Gastroesophageal sphincter (tissue), 4 donors: ENCODE measurements at regions not wholly inside any gene's neighbourhood (a gene's known extent, or its start where the extent isn't known, plus 50 kb on each side); places are given as distances from the start of the nearest gene placed in this dataset.

Experiments
- ATAC-seq: fragments of 150-250 bp; one replicate; pipeline ENCODE4 v1.9.1; 2016; ENCODE audit warnings: mild to moderate bottlenecking, moderate library complexity
- H3K27ac ChIP-seq, 4 donors: fragments of 200-600 bp; sonication (generic) in 3 of 4; 1 replicate in 3 of 4; 2 replicates in 1 of 4; pipeline ENCODE4 v1.5.1; 2016 to 2019
- H3K27me3 ChIP-seq: fragments of 200-600 bp; sonication (generic); one replicate; pipeline ENCODE4 v1.5.1; 2019
- H3K36me3 ChIP-seq, 2 donors: fragments of 200-600 bp; sonication (generic); one replicate each; pipeline ENCODE4 v1.5.1; 2019; ENCODE audit warnings: control low read depth in 1 of 2
- H3K4me1 ChIP-seq, 3 donors: fragments of 200-600 bp; sonication (generic); 1 replicate in 2 of 3; 2 replicates in 1 of 3; pipeline ENCODE4 v1.5.1; 2016 to 2019; ENCODE audit warnings: control low read depth in 2 of 3
- H3K4me3 ChIP-seq, 2 donors: fragments of 200-600 bp; sonication (generic); one replicate each; pipeline ENCODE4 v1.5.1; 2019; ENCODE audit warnings: mild to moderate bottlenecking in 1 of 2, moderate library complexity in 1 of 2
- H3K9me3 ChIP-seq, 3 donors: fragments of 200-600 bp; sonication (generic); one replicate each; pipeline ENCODE4 v1.5.1; 2017 to 2019; ENCODE audit warnings: control low read depth in 2 of 3
- CTCF ChIP-seq, 4 experiments: fragments of 200-600 bp in 2 of 4; fragments of 450-650 bp in 2 of 4; sonication (generic) in 1 of 4; IDR thresholded peaks; one replicate each; pipeline ENCODE4 v1.5.1; 2017 to 2019; ENCODE audit warnings: antibody characterized with exemption in 4 of 4, mild to moderate bottlenecking in 2 of 4, moderate library complexity in 2 of 4
- EP300 ChIP-seq: sonication (generic); formaldehyde crosslinking; IDR thresholded peaks from one replicate; pipeline ENCODE4 v1.6.1; 2017; ENCODE audit warnings: antibody characterized with exemption, mild to moderate bottlenecking
- POLR2A ChIP-seq, 2 donors: fragments of 450-650 bp; IDR thresholded peaks; one replicate each; pipeline ENCODE4 v1.6.1; 2017; ENCODE audit warnings: antibody characterized with exemption in 2 of 2, mild to moderate bottlenecking in 2 of 2, moderate library complexity in 1 of 2
- POLR2AphosphoS5 ChIP-seq: sonication (generic); formaldehyde crosslinking; IDR thresholded peaks from one replicate; pipeline ENCODE4 v1.6.1; 2017; ENCODE audit warnings: antibody characterized with exemption
- WGBS, 2 donors: methylation state at CpG; one replicate each; pipeline ENCODE4 v1.1.5; 2018; ENCODE audit warnings: low coverage in 1 of 2; 5-methylcytosine and 5-hydroxymethylcytosine counted together

GRCh38 chr4:157983300-157983699 lies 189.5 kb downstream of the GASK1B start:
- no peak for ATAC-seq
- WGBS, 2 donors: 86 to 96% methylated on average over 6 of the region's 6 CpGs
- no peaks in the 10 kb centered on the region for H3K9me3 ChIP-seq

GRCh38 chr4:157980158-157980557 lies 192.7 kb downstream of the GASK1B start:
- Histone ChIP-seq H3K36me3 (no peaks in the 10 kb centered on the region), H3K9me3 (no peaks in the 10 kb centered on the region), H3K27me3 (no peaks in the 10 kb centered on the region), H3K4me3 (no peak overlapping the region), H3K27ac (no peak overlapping the region), H3K4me1 (peaks cover 0 to 7% (median 0%) of the 10 kb centered on the region in 3 donors)
- TF ChIP-seq EP300 (no peak), POLR2AphosphoS5 (no peak)
- ATAC-seq: no peak

More at GRCh38 chr4:157983300-157983699, 189.5 kb downstream of the GASK1B start:
- H3K27ac ChIP-seq: no peak overlapping the region
- no peak for TF ChIP-seq POLR2A (IDR thresholded peaks at IDR 0.05)
- TF ChIP-seq POLR2AphosphoS5: no peak
- no peak for TF ChIP-seq CTCF (IDR thresholded peaks at IDR 0.05)
- no peak for TF ChIP-seq EP300
- no peaks in the 10 kb centered on the region for H3K36me3 ChIP-seq
- no peak overlapping the region for H3K4me3 ChIP-seq
- H3K27me3 ChIP-seq: no peaks in the 10 kb centered on the region
- peaks cover 0 to 7% (median 0%) of the 10 kb centered on the region in 3 donors for H3K4me1 ChIP-seq

GRCh38 chr4:157978680-157979361 lies 194.0 kb downstream of the GASK1B start:
- WGBS, 2 donors: 0 to 2% methylated on average over 4 to 7 of the region's 7 CpGs
- no peaks in the 10 kb centered on the region for H3K36me3 ChIP-seq
- peaks cover 0 to 7% (median 0%) of the 10 kb centered on the region in 3 donors for H3K4me1 ChIP-seq
- ATAC-seq: peak; percentile 71
- TF ChIP-seq CTCF (IDR thresholded peaks at IDR 0.05): peak; percentile 70 to 87 (median 77)
- no peak for TF ChIP-seq EP300
- TF ChIP-seq POLR2AphosphoS5: no peak
- TF ChIP-seq POLR2A (IDR thresholded peaks at IDR 0.05): no peak
- H3K4me3 ChIP-seq: peak overlapping the region in 1 of 2 donors; percentile 9
- H3K27ac ChIP-seq: no peak overlapping the region
- no peaks in the 10 kb centered on the region for H3K27me3 ChIP-seq
- no peaks in the 10 kb centered on the region for H3K9me3 ChIP-seq

DNA sequence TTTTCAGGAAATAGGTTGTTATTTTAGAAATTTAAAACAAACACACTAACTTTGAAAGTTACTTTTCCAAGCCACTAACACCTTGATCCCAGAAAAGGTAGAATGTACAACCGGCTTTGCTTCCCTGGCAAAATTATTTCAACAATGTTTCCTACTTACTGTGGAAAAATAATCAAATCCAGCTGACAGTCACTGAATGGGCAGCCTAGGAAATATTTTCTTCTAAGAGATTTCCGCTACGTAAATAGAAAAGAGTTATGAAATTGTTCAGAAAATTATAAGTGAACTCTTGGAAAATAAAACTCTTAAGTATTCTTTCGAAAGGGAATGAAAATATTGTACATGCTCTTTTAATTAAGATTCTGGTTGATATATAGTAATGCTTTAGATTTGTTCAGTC lies 195.7 kb downstream of the GASK1B start:
- Histone ChIP-seq H3K4me3 (no peak overlapping the region), H3K4me1 (peaks cover 0 to 7% (median 0%) of the 10 kb centered on the region in 3 donors), H3K36me3 (no peaks in the 10 kb centered on the region), H3K9me3 (no peaks in the 10 kb centered on the region), H3K27ac (no peak overlapping the region), H3K27me3 (no peaks in the 10 kb centered on the region)
- no peak for ATAC-seq
- WGBS, 2 donors: 76 to 84% methylated on average over 4 of the region's 4 CpGs
- no peak for TF ChIP-seq POLR2AphosphoS5
- TF ChIP-seq EP300: no peak
- TF ChIP-seq POLR2A (IDR thresholded peaks at IDR 0.05): no peak
- TF ChIP-seq CTCF (IDR thresholded peaks at IDR 0.05): no peak

DNA sequence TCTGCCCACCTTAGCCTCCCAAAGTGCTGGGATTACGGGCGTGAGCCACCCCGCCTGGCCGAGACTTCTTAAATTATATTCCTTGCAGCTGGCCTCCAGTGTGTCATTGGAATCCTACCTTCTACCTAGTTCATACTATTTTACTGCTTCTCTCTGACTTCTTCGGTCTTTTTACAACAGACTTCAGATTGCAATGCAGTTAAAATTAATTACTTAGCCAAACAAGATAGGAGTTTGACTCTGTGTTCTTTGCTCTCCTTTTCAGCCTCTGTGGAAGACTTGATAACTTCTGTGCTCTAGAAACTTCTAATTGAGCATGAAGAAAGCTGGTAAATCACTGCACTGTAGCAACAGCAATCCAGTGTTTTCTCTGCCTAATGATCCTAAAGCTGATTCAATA lies 199.5 kb downstream of the GASK1B start:
- Histone ChIP-seq H3K27me3 (no peaks in the 10 kb centered on the region), H3K27ac (no peak overlapping the region), H3K36me3 (no peaks in the 10 kb centered on the region), H3K4me1 (no peaks in the 10 kb centered on the region), H3K4me3 (no peak overlapping the region), H3K9me3 (no peaks in the 10 kb centered on the region)
- TF ChIP-seq EP300: no peak
- TF ChIP-seq CTCF (IDR thresholded peaks at IDR 0.05): no peak
- no peak for TF ChIP-seq POLR2AphosphoS5
- no peak for TF ChIP-seq POLR2A (IDR thresholded peaks at IDR 0.05)
- 89% methylated on average over 5 of the region's 5 CpGs; no CpG with 5 or more reads in 1 of the 2 donors for WGBS, 2 donors
- no peak for ATAC-seq
